H1 (cell line): ENCODE measurements at regions not wholly inside any gene's neighbourhood (a gene's known extent, or its start where the extent isn't known, plus 50 kb on each side); places are given as distances from the start of the nearest gene placed in this dataset.

Source experiments
- CTCF ChIA-PET: fragments of 300-600 bp; sonication (Branson Sonifier 250); formaldehyde crosslinking; loops from one replicate; lab custom pipeline; 2021; ENCODE audit not compliant: partially characterized antibody; lab: Charles Lee
- POLR2A ChIA-PET: fragments of 300-600 bp; sonication (Branson Sonifier 250); formaldehyde crosslinking; loops from one replicate; lab custom pipeline; 2021; ENCODE audit warnings: inconsistent platforms; ENCODE audit not compliant: partially characterized antibody; lab: Charles Lee
- DNase-seq, 2 experiments: peaks; one replicate each; pipeline versions ENCODE4 v3.0.0 to v3.0.0-alpha.2; 2010 to 2022; ENCODE audit warnings: low spot score in 2 of 2, low read depth in 1 of 2, mixed read lengths in 1 of 2
- FAIRE-seq: peaks from 2 replicates; lab custom pipeline; 2011; peaks lifted over from hg19 to GRCh38; lab: Jason Lieb, UNC
- H2AFZ ChIP-seq: 2 replicates; pipeline ENCODE4 v1.8.1; 2012; ENCODE audit warnings: low read length, inconsistent platforms
- H2AK5ac ChIP-seq: 2 replicates; pipeline ENCODE4 v1.6.1; 2013; ENCODE audit warnings: low read depth, low read length
- H2BK120ac ChIP-seq: replicated peaks from 2 replicates; pipeline ENCODE3; 2013; ENCODE audit warnings: low read depth, low read length, inconsistent platforms
- H2BK12ac ChIP-seq: 2 replicates; pipeline ENCODE4 v1.6.1; 2013; ENCODE audit warnings: low read depth, low read length
- H2BK15ac ChIP-seq: 2 replicates; pipeline ENCODE4 v1.6.1; 2013; ENCODE audit warnings: low read length
- H2BK20ac ChIP-seq: 2 replicates; pipeline ENCODE4 v1.6.1; 2013; ENCODE audit warnings: low read length
- H2BK5ac ChIP-seq: 2 replicates; pipeline ENCODE4 v1.6.1; 2013; ENCODE audit warnings: low read depth, low read length
- H3K14ac ChIP-seq: 2 replicates; pipeline ENCODE4 v1.6.1; 2013; ENCODE audit warnings: inconsistent platforms; ENCODE audit not compliant: insufficient read length
- H3K18ac ChIP-seq: 2 replicates; pipeline ENCODE4 v1.6.1; 2013; ENCODE audit warnings: low read length; ENCODE audit errors: extremely low read depth
- H3K23ac ChIP-seq: 2 replicates; pipeline ENCODE4 v1.6.1; 2013; ENCODE audit warnings: inconsistent platforms; ENCODE audit not compliant: insufficient read length
- H3K23me2 ChIP-seq: 2 replicates; pipeline ENCODE4 v1.6.1; 2013; ENCODE audit warnings: low read depth, low read length
- H3K27ac ChIP-seq: 2 replicates; pipeline ENCODE4 v1.6.1; 2011; ENCODE audit warnings: low read depth, low read length, inconsistent platforms
- H3K27me3 ChIP-seq, 4 experiments: replicated peaks in 1 of 4; 1 replicate in 1 of 4; 2 replicates in 3 of 4; pipeline versions ENCODE4 v1.6.1 to v1.8.1; 2011 to 2013; ENCODE audit warnings: low read length in 3 of 4, mild to moderate bottlenecking in 3 of 4, inconsistent platforms in 2 of 4, mixed read lengths in 2 of 4, moderate library complexity in 1 of 4; ENCODE audit not compliant: control insufficient read depth in 3 of 4, insufficient read depth in 3 of 4; ENCODE audit errors: extremely low read depth in 1 of 4
- H3K36me3 ChIP-seq, 4 experiments: 2 replicates each; pipeline versions ENCODE4 v1.6.1 to v1.8.1; 2011 to 2013; ENCODE audit warnings: mild to moderate bottlenecking in 4 of 4, low read length in 3 of 4, moderate library complexity in 2 of 4, control low read depth in 1 of 4, inconsistent platforms in 1 of 4; ENCODE audit not compliant: insufficient read depth in 4 of 4, control insufficient read depth in 2 of 4
- H3K4ac ChIP-seq: replicated peaks from 2 replicates; pipeline ENCODE3; 2013; ENCODE audit warnings: low read length, low read depth, mixed read lengths, inconsistent platforms; ENCODE audit not compliant: insufficient read length
- H3K4me1 ChIP-seq, 4 experiments: replicated peaks in 1 of 4; 1 replicate in 1 of 4; 2 replicates in 3 of 4; pipeline versions ENCODE4 v1.6.1 to v1.8.1; 2011 to 2013; ENCODE audit warnings: low read length in 3 of 4, inconsistent platforms in 2 of 4, mixed read lengths in 1 of 4; ENCODE audit not compliant: insufficient read depth in 4 of 4, control insufficient read depth in 3 of 4
- H3K4me2 ChIP-seq, 2 experiments: 2 replicates each; pipeline versions ENCODE4 v1.6.1 to v1.8.1; 2011 to 2013; ENCODE audit warnings: low read depth in 2 of 2, low read length in 2 of 2, control low read depth in 1 of 2, inconsistent platforms in 1 of 2, mild to moderate bottlenecking in 1 of 2; ENCODE audit not compliant: insufficient read depth in 1 of 2
- H3K4me3 ChIP-seq, 4 experiments: fragments of 200-600, 300-600 bp in 1 of 4; sonication (generic), shearing (Covaris generic), sonication (Bioruptor Twin) in 1 of 4; 2 replicates each; pipeline versions ENCODE4 v1.5.1 to v1.8.1; 2011 to 2016; ENCODE audit warnings: low read length in 4 of 4, low read depth in 3 of 4, control low read depth in 2 of 4, inconsistent platforms in 2 of 4, mild to moderate bottlenecking in 2 of 4, mixed read lengths in 1 of 4, moderate library complexity in 1 of 4; ENCODE audit not compliant: insufficient read depth in 2 of 4; ENCODE audit errors: extremely low read depth in 1 of 4
- H3K56ac ChIP-seq: replicated peaks from 2 replicates; pipeline ENCODE3; 2013; ENCODE audit warnings: low read depth, mild to moderate bottlenecking, mixed read lengths, low read length, inconsistent platforms; ENCODE audit not compliant: insufficient read length
- H3K79me1 ChIP-seq: 2 replicates; pipeline ENCODE4 v1.6.1; 2013; ENCODE audit warnings: low read depth, low read length, control low read depth
- H3K79me2 ChIP-seq, 2 experiments: 2 replicates each; pipeline versions ENCODE4 v1.6.1 to v1.8.1; 2012 to 2013; ENCODE audit warnings: low read length in 2 of 2, mild to moderate bottlenecking in 2 of 2, inconsistent platforms in 1 of 2; ENCODE audit not compliant: insufficient read depth in 2 of 2, control insufficient read depth in 1 of 2
- H3K9ac ChIP-seq, 4 experiments: replicated peaks in 1 of 4; 1 replicate in 1 of 4; 2 replicates in 3 of 4; pipeline versions ENCODE4 v1.6.1 to v1.8.1; 2011 to 2013; ENCODE audit warnings: low read depth in 3 of 4, low read length in 3 of 4, control low read depth in 2 of 4, mild to moderate bottlenecking in 2 of 4, moderate library complexity in 2 of 4, inconsistent platforms in 1 of 4; ENCODE audit errors: extremely low read depth in 1 of 4
- H3K9me3 ChIP-seq, 2 experiments: 2 replicates each; pipeline versions ENCODE4 v1.6.1 to v1.8.1; 2012 to 2013; ENCODE audit warnings: mild to moderate bottlenecking in 2 of 2, moderate library complexity in 2 of 2, control low read depth in 1 of 2, inconsistent platforms in 1 of 2, low read depth in 1 of 2, low read length in 1 of 2, mixed read lengths in 1 of 2; ENCODE audit not compliant: insufficient read depth in 2 of 2
- H4K20me1 ChIP-seq, 2 experiments: replicated peaks in 1 of 2; 2 replicates each; pipeline versions ENCODE3 to v1.8.1; 2011 to 2013; ENCODE audit warnings: inconsistent platforms in 2 of 2, low read length in 2 of 2, mild to moderate bottlenecking in 1 of 2; ENCODE audit not compliant: insufficient read depth in 2 of 2, control insufficient read depth in 1 of 2
- H4K5ac ChIP-seq: 2 replicates; pipeline ENCODE4 v1.6.1; 2013; ENCODE audit warnings: low read length, low read depth, mixed read lengths, inconsistent platforms; ENCODE audit not compliant: insufficient read length
- H4K8ac ChIP-seq: 2 replicates; pipeline ENCODE4 v1.8.0; 2013; ENCODE audit warnings: mild to moderate bottlenecking, moderate library complexity, low read length, inconsistent platforms; ENCODE audit not compliant: insufficient read depth; ENCODE audit errors: extremely low read depth
- H4K91ac ChIP-seq: replicated peaks from 2 replicates; pipeline ENCODE3; 2013; ENCODE audit warnings: low read length, mixed read lengths, inconsistent platforms; ENCODE audit not compliant: insufficient read length
- JUN ChIP-seq: IDR thresholded peaks from 2 replicates; pipeline ENCODE4 v1.6.1; 2011; ENCODE audit warnings: low read depth, mild to moderate bottlenecking, improper control_type of control experiment, low read length
- WGBS, 2 experiments: shearing (Covaris generic) in 1 of 2; methylation state at CpG; one replicate each; pipeline versions ENCODE4 v1.1.6 to v1.1.7; 2013 to 2015; ENCODE audit warnings: low lambda C conversion rate in 2 of 2, mixed read lengths in 2 of 2, inconsistent platforms in 1 of 2, low coverage in 1 of 2, missing lambda C conversion rate in 1 of 2; ENCODE audit not compliant: insufficient replicate concordance in 2 of 2, insufficient coverage in 1 of 2, insufficient read length in 1 of 2; ENCODE audit errors: extremely low coverage in 1 of 2, missing lambda C conversion rate in 1 of 2; 5-methylcytosine and 5-hydroxymethylcytosine counted together

- Histone ChIP-seq H2BK120ac (no peak overlapping the region), H3K18ac (no peak overlapping the region), H2AK5ac (no peak overlapping the region), H4K8ac (no peak overlapping the region), H3K56ac (no peak overlapping the region), H4K5ac (no peak overlapping the region), H3K4me1 (peaks cover 0 to 6% (median 2%) of the 10 kb centered on the region in 4 experiments; a peak in 4 of 7 replicates)
- CTCF ChIA-PET, result interaction anchor here (1.6 to 1.7 kb wide), 2 partner anchors 12 to 326 kb away, joined by 4 to 6 read pairs; no protein-coding TSS in a partner anchor
- no peak for TF ChIP-seq JUN
- TF ChIP-seq, all 59 proteins: peak for 0
- no peak overlapping the region for H3K4me3 ChIP-seq
- H2BK5ac ChIP-seq, result no peak overlapping the region
- no peak overlapping the region for H3K14ac ChIP-seq
- no peaks in the 10 kb centered on the region for H3K79me1 ChIP-seq
- no peak overlapping the region for H3K4me2 ChIP-seq
- H2AFZ ChIP-seq, result no peak overlapping the region
- no peaks in the 10 kb centered on the region for H3K27me3 ChIP-seq
- H3K23me2 ChIP-seq, result no peaks in the 10 kb centered on the region
- no peak overlapping the region for H2BK12ac ChIP-seq
- POLR2A ChIA-PET, result no interaction called here
- no peak overlapping the region for H3K4ac ChIP-seq
- H3K9me3 ChIP-seq, result peaks cover 7% of the 10 kb centered on the region in 2 experiments
- H2BK15ac ChIP-seq, result no peak overlapping the region
- no peaks in the 10 kb centered on the region for H4K20me1 ChIP-seq
- no peak overlapping the region for H4K91ac ChIP-seq
- no peak overlapping the region for H3K27ac ChIP-seq
- FAIRE-seq (no peak), DNase-seq (no peak)
- no peak overlapping the region for H2BK20ac ChIP-seq
- H3K23ac ChIP-seq, result no peak overlapping the region
- H3K36me3 ChIP-seq, result no peaks in the 10 kb centered on the region
- WGBS, 2 experiments, result 91% methylated on average over 6 of the region's 6 CpGs; no CpG with 5 or more reads in 1 of the 2 experiments
- H3K9ac ChIP-seq, result no peak overlapping the region
- H3K79me2 ChIP-seq, result no peaks in the 10 kb centered on the region
Measured at GRCh38 chr3:195008816-195009215, 262.1 kb downstream of the XXYLT1 start.
